CD8-positive, alpha-beta memory T cell (primary cell): ENCODE measurements at regions not wholly inside any gene's neighbourhood (a gene's known extent, or its start where the extent isn't known, plus 50 kb on each side); places are given as distances from the start of the nearest gene placed in this dataset.

Experiments used
- CTCF ChIA-PET: fragments of 350-600 bp; sonication (Branson Sonifier 250); formaldehyde crosslinking; loops from one replicate; lab custom pipeline; 2021; ENCODE audit warnings: antibody characterized with exemption; lab: Charles Lee
- POLR2A ChIA-PET: fragments of 350-600 bp; sonication (Branson Sonifier 250); formaldehyde crosslinking; loops from one replicate; lab custom pipeline; 2021; ENCODE audit warnings: antibody characterized with exemption; lab: Charles Lee
- DNase-seq, 5 donors: peaks; one replicate each; pipeline versions ENCODE4 v3.0.0 to v3.0.0-alpha.2; 2020 to 2022; ENCODE audit warnings: mixed read lengths in 1 of 5
- H3K27ac ChIP-seq: one replicate; pipeline ENCODE4 v1.7.0; 2013; ENCODE audit warnings: low read depth, mild to moderate bottlenecking, low read length, moderate library complexity
- H3K27me3 ChIP-seq: 2 replicates; pipeline ENCODE4 v1.7.0; 2013; ENCODE audit warnings: low read length, mild to moderate bottlenecking; ENCODE audit not compliant: insufficient read depth, poor library complexity, severe bottlenecking
- H3K36me3 ChIP-seq: 2 replicates; pipeline ENCODE4 v1.7.0; 2013; ENCODE audit warnings: mild to moderate bottlenecking, low read length, moderate library complexity; ENCODE audit not compliant: insufficient read depth
- H3K4me1 ChIP-seq: 2 replicates; pipeline ENCODE4 v1.7.0; 2013; ENCODE audit warnings: mild to moderate bottlenecking, low read length, moderate library complexity; ENCODE audit not compliant: insufficient read depth
- H3K4me3 ChIP-seq: 2 replicates; pipeline ENCODE4 v1.7.0; 2013; ENCODE audit warnings: mild to moderate bottlenecking, low read length
- H3K9me3 ChIP-seq: 2 replicates; pipeline ENCODE4 v1.7.0; 2013; ENCODE audit warnings: mild to moderate bottlenecking, low read length
- H3K27ac Mint-ChIP-seq, 8 donors: one replicate each; pipeline ENCODE4 v1.8.0; 2020 to 2021; ENCODE audit warnings: mixed read lengths in 8 of 8, mild to moderate bottlenecking in 6 of 8, inconsistent platforms in 3 of 8, moderate library complexity in 3 of 8
- H3K27me3 Mint-ChIP-seq, 2 donors: one replicate each; pipeline ENCODE4 v1.8.0; 2020 to 2021; ENCODE audit warnings: mixed read lengths in 2 of 2, mild to moderate bottlenecking in 1 of 2, moderate library complexity in 1 of 2
- H3K36me3 Mint-ChIP-seq, 3 donors: one replicate each; pipeline ENCODE4 v1.8.0; 2020 to 2021; ENCODE audit warnings: mixed read lengths in 3 of 3, inconsistent platforms in 1 of 3, mild to moderate bottlenecking in 1 of 3
- H3K4me1 Mint-ChIP-seq, 3 donors: one replicate each; pipeline ENCODE4 v1.8.0; 2020 to 2021; ENCODE audit warnings: mixed read lengths in 3 of 3, inconsistent platforms in 1 of 3, mild to moderate bottlenecking in 1 of 3
- H3K4me3 Mint-ChIP-seq, 7 donors: one replicate each; pipeline ENCODE4 v1.8.0; 2020 to 2021; ENCODE audit warnings: mixed read lengths in 7 of 7, mild to moderate bottlenecking in 6 of 7, moderate library complexity in 4 of 7, inconsistent platforms in 2 of 7
- H3K9me3 Mint-ChIP-seq, 5 donors: one replicate each; pipeline ENCODE4 v1.8.0; 2020 to 2022; ENCODE audit warnings: mixed read lengths in 5 of 5, mild to moderate bottlenecking in 3 of 5, moderate library complexity in 2 of 5, inconsistent platforms in 1 of 5

- no peaks in the 10 kb centered on the region for H3K36me3 Mint-ChIP-seq
- H3K27me3 Mint-ChIP-seq: peaks cover 0 to under 1% of the 10 kb centered on the region in 2 donors
- ChIA-PET CTCF (no interaction called here), POLR2A (no interaction called here)
- no peaks in the 10 kb centered on the region for H3K9me3 ChIP-seq
- H3K4me1 ChIP-seq: no peaks in the 10 kb centered on the region
- H3K9me3 Mint-ChIP-seq: peaks cover 0 to 11% (median 7%) of the 10 kb centered on the region in 5 donors
- DNase-seq: no peak
- H3K27me3 ChIP-seq: no peaks in the 10 kb centered on the region
- H3K27ac ChIP-seq: no peak overlapping the region
- no peaks in the 10 kb centered on the region for H3K4me1 Mint-ChIP-seq
- H3K27ac Mint-ChIP-seq: no peak overlapping the region
- no peak overlapping the region for H3K4me3 Mint-ChIP-seq
- no peak overlapping the region for H3K4me3 ChIP-seq
- H3K36me3 ChIP-seq: no peaks in the 10 kb centered on the region
These were observed 67.4 kb upstream of the PTGS2 start for GRCh38 chr1:186747661-186748060.

DNA sequence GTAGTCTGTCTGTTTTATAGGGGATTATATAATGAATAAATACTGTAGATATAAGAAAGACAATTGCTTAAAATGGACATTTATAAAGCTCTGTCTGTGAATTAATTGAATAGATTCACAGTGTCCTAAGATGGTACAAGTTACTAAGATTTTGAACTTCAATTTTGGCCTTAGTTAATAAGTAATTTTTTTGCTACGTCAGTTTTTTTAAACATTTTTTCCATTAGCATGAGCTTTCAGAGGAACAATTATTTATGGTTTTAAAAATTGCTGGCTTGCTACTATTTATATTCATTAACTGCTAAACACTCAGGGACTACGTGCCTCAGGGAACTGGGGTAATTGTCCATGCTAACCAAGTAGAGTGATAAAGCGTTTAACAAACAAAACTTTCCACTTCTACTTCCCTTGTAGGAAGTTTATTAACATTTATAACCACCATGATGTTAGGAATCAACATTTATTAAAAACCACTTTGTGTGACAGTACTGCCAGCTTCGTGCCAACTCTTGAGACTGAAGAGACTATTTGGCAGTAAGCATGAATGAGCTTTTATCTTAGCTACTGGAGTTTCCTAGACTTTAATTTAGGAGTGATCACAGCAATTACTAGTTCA lies 65.4 kb upstream of the PTGS2 start:
- no peak overlapping the region for H3K27ac ChIP-seq
- peaks cover 0 to 11% (median 7%) of the 10 kb centered on the region in 5 donors for H3K9me3 Mint-ChIP-seq
- no peak overlapping the region for H3K4me3 ChIP-seq
- H3K36me3 ChIP-seq: no peaks in the 10 kb centered on the region
- DNase-seq: no peak
- ChIA-PET POLR2A (no interaction called here), CTCF (no interaction called here)
- no peak overlapping the region for H3K4me3 Mint-ChIP-seq
- no peaks in the 10 kb centered on the region for H3K27me3 ChIP-seq
- no peaks in the 10 kb centered on the region for H3K4me1 Mint-ChIP-seq
- H3K36me3 Mint-ChIP-seq: no peaks in the 10 kb centered on the region
- no peaks in the 10 kb centered on the region for H3K27me3 Mint-ChIP-seq
- H3K4me1 ChIP-seq: no peaks in the 10 kb centered on the region
- no peaks in the 10 kb centered on the region for H3K9me3 ChIP-seq
- H3K27ac Mint-ChIP-seq: no peak overlapping the region

DNA sequence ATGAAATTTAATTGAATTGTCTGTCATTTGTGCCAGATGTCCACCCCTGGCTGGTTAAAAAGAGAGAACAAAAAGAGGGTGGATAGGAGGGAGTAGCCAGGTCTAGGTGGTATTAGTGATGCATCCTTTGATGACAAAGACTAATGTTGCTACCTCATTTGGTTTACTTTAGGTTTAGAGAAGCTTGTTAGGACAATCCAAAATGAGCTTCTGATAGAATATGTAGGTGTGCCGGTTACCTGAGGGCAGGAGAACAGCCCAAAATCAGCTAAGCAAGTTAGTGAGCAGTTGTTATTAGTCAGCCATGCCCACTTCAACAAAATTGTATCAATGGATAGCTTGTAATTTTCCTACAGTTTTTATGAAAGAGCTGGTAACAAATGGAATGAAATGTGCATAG lies 61.4 kb upstream of the PTGS2 start:
- H3K27ac ChIP-seq: no peak overlapping the region
- H3K27me3 ChIP-seq: no peaks in the 10 kb centered on the region
- H3K36me3 Mint-ChIP-seq: no peaks in the 10 kb centered on the region
- no peaks in the 10 kb centered on the region for H3K4me1 Mint-ChIP-seq
- peaks cover 0 to 6% (median 0%) of the 10 kb centered on the region in 5 donors for H3K9me3 Mint-ChIP-seq
- ChIA-PET CTCF (no interaction called here), POLR2A (no interaction called here)
- H3K4me3 Mint-ChIP-seq: no peak overlapping the region
- no peaks in the 10 kb centered on the region for H3K9me3 ChIP-seq
- DNase-seq: no peak
- H3K4me1 ChIP-seq: no peaks in the 10 kb centered on the region
- H3K4me3 ChIP-seq: no peak overlapping the region
- no peaks in the 10 kb centered on the region for H3K36me3 ChIP-seq
- H3K27me3 Mint-ChIP-seq: no peaks in the 10 kb centered on the region
- H3K27ac Mint-ChIP-seq: no peak overlapping the region

GRCh38 chr1:186740324-186740723 lies 60.1 kb upstream of the PTGS2 start:
- H3K4me1 ChIP-seq: no peaks in the 10 kb centered on the region
- Mint-ChIP-seq H3K4me1 (no peaks in the 10 kb centered on the region), H3K27me3 (no peaks in the 10 kb centered on the region), H3K9me3 (peaks cover 0 to 6% (median 0%) of the 10 kb centered on the region in 5 donors), H3K4me3 (no peak overlapping the region), H3K36me3 (no peaks in the 10 kb centered on the region), H3K27ac (no peak overlapping the region)
- H3K36me3 ChIP-seq: no peaks in the 10 kb centered on the region
- H3K9me3 ChIP-seq: no peaks in the 10 kb centered on the region
- DNase-seq: no peak
- no peak overlapping the region for H3K27ac ChIP-seq
- ChIA-PET POLR2A (no interaction called here), CTCF (no interaction called here)
- H3K4me3 ChIP-seq: no peak overlapping the region
- H3K27me3 ChIP-seq: no peaks in the 10 kb centered on the region

DNA sequence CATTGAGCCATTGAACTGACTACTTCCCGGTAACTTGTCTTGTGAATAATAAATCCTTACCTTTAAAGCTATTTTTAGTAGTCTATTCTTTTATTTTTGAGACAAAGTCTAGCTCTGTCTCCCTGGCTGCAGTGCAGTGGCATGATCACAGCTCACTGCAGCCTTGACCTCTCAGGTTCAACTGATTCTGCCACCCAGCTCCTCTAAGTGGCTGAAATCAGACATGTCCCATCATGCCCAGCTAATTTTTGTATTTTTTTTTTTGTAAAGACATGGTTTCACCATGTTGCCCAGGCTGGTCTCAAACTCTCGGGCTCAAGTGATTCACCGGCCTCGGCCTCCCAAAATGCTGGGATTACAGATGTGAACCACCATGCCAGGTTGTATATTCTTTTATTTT lies 59.3 kb upstream of the PTGS2 start:
- no peak overlapping the region for H3K4me3 Mint-ChIP-seq
- Histone ChIP-seq H3K9me3 (no peaks in the 10 kb centered on the region), H3K27me3 (no peaks in the 10 kb centered on the region), H3K36me3 (no peaks in the 10 kb centered on the region), H3K27ac (no peak overlapping the region), H3K4me3 (no peak overlapping the region), H3K4me1 (no peaks in the 10 kb centered on the region)
- no peak overlapping the region for H3K27ac Mint-ChIP-seq
- no peak for DNase-seq
- no peaks in the 10 kb centered on the region for H3K36me3 Mint-ChIP-seq
- no peaks in the 10 kb centered on the region for H3K4me1 Mint-ChIP-seq
- ChIA-PET POLR2A (no interaction called here), CTCF (interaction anchor here (1.0 kb wide), 1 partner anchor 14 kb away, joined by 3 read pairs; no protein-coding TSS in a partner anchor)
- H3K27me3 Mint-ChIP-seq: no peaks in the 10 kb centered on the region
- peaks cover 0 to 3% (median 0%) of the 10 kb centered on the region in 5 donors for H3K9me3 Mint-ChIP-seq

GRCh38 chr1:186738926-186739325 lies 58.7 kb upstream of the PTGS2 start:
- Mint-ChIP-seq H3K4me1 (no peaks in the 10 kb centered on the region), H3K4me3 (no peak overlapping the region), H3K27me3 (no peaks in the 10 kb centered on the region), H3K9me3 (peaks cover 0 to 3% (median 0%) of the 10 kb centered on the region in 5 donors), H3K27ac (no peak overlapping the region), H3K36me3 (no peaks in the 10 kb centered on the region)
- H3K36me3 ChIP-seq: no peaks in the 10 kb centered on the region
- H3K4me1 ChIP-seq: no peaks in the 10 kb centered on the region
- no peak overlapping the region for H3K4me3 ChIP-seq
- no peak for DNase-seq
- no peaks in the 10 kb centered on the region for H3K9me3 ChIP-seq
- H3K27me3 ChIP-seq: no peaks in the 10 kb centered on the region
- H3K27ac ChIP-seq: no peak overlapping the region
- ChIA-PET CTCF (interaction anchor here (1.0 kb wide), 1 partner anchor 14 kb away, joined by 3 read pairs; no protein-coding TSS in a partner anchor), POLR2A (no interaction called here)

DNA sequence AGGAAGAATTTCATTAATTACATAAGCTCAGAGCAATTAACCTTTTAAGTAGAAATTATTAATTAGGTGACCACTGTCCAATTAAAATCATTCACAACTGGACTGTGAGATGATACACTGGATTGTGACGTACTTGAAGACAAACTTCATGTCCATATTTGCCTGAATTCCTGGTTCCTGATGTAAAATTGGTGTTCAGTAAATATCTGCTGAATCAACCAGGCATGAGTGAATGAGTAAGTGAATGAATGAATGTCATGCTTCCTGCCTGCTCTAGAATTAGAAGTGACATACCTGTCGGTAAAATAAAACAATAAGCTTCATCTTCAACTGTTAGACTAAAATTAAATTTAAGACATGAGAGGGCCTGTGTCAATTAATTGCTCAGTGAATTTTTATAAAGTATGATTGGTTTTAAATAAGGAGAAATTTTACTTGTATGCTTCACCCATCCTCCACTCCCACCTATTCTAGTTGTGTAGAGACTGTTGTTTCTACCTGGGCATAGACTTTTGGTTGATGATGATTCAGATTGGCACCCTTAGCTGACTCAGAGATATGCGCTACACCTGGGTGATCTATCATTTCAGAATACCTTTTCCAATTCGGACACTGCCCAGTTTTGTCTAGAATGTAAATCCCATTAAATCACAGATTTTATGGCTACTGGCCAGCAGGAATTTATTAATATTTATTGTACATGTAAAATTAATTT lies 56.9 kb upstream of the PTGS2 start:
- Mint-ChIP-seq H3K4me3 (no peak overlapping the region), H3K27me3 (no peaks in the 10 kb centered on the region), H3K36me3 (no peaks in the 10 kb centered on the region), H3K9me3 (peaks cover 0 to 3% (median 0%) of the 10 kb centered on the region in 5 donors), H3K4me1 (no peaks in the 10 kb centered on the region), H3K27ac (no peak overlapping the region)
- POLR2A ChIA-PET: no interaction called here
- Histone ChIP-seq H3K4me1 (no peaks in the 10 kb centered on the region), H3K27me3 (no peaks in the 10 kb centered on the region), H3K27ac (no peak overlapping the region), H3K9me3 (no peaks in the 10 kb centered on the region), H3K36me3 (no peaks in the 10 kb centered on the region), H3K4me3 (no peak overlapping the region)
- CTCF ChIA-PET: no interaction called here
- DNase-seq: no peak

GRCh38 chr1:186735463-186735862 lies 55.2 kb upstream of the PTGS2 start:
- Mint-ChIP-seq H3K4me1 (no peaks in the 10 kb centered on the region), H3K9me3 (peaks cover 0 to 4% (median 0%) of the 10 kb centered on the region in 5 donors), H3K27ac (no peak overlapping the region), H3K27me3 (peaks cover 0 to 8% of the 10 kb centered on the region in 2 donors), H3K4me3 (no peak overlapping the region), H3K36me3 (peaks cover 0 to 2% (median 0%) of the 10 kb centered on the region in 3 donors)
- Histone ChIP-seq H3K27ac (no peak overlapping the region), H3K27me3 (no peaks in the 10 kb centered on the region), H3K4me3 (no peak overlapping the region), H3K36me3 (no peaks in the 10 kb centered on the region), H3K4me1 (no peaks in the 10 kb centered on the region), H3K9me3 (no peaks in the 10 kb centered on the region)
- DNase-seq: no peak
- ChIA-PET POLR2A (no interaction called here), CTCF (no interaction called here)
